Lower lobe of right lung (tissue), 2 donors: ENCODE measurements at regions not wholly inside any gene's neighbourhood (a gene's known extent, or its start where the extent isn't known, plus 50 kb on each side); places are given as distances from the start of the nearest gene placed in this dataset.
A peak's percentile ranks its signal among the peaks of the same experiment; 100 is the strongest.

Source experiments
- ATAC-seq, 2 donors: fragments of 200-7000 bp; cut with Tn5 transposase; one replicate each; pipeline ENCODE4 v1.9.1; 2020 to 2022; ENCODE audit warnings: mild to moderate bottlenecking in 2 of 2, moderate library complexity in 2 of 2
- DNase-seq: peaks from one replicate; pipeline ENCODE4 v3.0.0-alpha.2; 2020
- H3K27ac ChIP-seq: fragments of 200-600 bp; one replicate; pipeline ENCODE4 v1.8.0; 2022
- H3K27me3 ChIP-seq: fragments of 200-600 bp; one replicate; pipeline ENCODE4 v1.8.0; 2022; ENCODE audit warnings: low read depth
- H3K36me3 ChIP-seq: fragments of 200-600 bp; one replicate; pipeline ENCODE4 v1.8.0; 2022; ENCODE audit warnings: mild to moderate bottlenecking
- H3K4me1 ChIP-seq: fragments of 200-600 bp; one replicate; pipeline ENCODE4 v1.8.0; 2022
- H3K4me3 ChIP-seq: fragments of 200-600 bp; one replicate; pipeline ENCODE4 v1.8.0; 2022; ENCODE audit warnings: mild to moderate bottlenecking
- H3K9me3 ChIP-seq: fragments of 200-600 bp; one replicate; pipeline ENCODE4 v1.8.0; 2022
- CTCF ChIP-seq: fragments of 200-600 bp; IDR thresholded peaks from one replicate; pipeline ENCODE4 v1.8.0; 2022; ENCODE audit warnings: antibody characterized with exemption, mild to moderate bottlenecking
- intact Hi-C: fragments of 100-400 bp; cut with DNase I; formaldehyde crosslinking; loops from one replicate; pipeline ENCODE4 v1.11.0; 2022
- donor health status: DM: no; HTN: yes; CAD: no; lungs with severe emphysema.

- H3K9me3 ChIP-seq, result no peaks in the 10 kb centered on the region
- H3K27ac ChIP-seq, result no peak overlapping the region
- H3K4me3 ChIP-seq, result no peak overlapping the region
- intact Hi-C loops, result no loop called here
- no peak for DNase-seq
- no peak for ATAC-seq
- H3K36me3 ChIP-seq, result no peaks in the 10 kb centered on the region
- TF ChIP-seq CTCF, result no peak
- no peaks in the 10 kb centered on the region for H3K4me1 ChIP-seq
- H3K27me3 ChIP-seq, result no peaks in the 10 kb centered on the region
Observed at GRCh38 chr17:15101175-15101574, 164.0 kb downstream of the PMP22 start.

- Histone ChIP-seq H3K36me3 (no peaks in the 10 kb centered on the region), H3K4me3 (no peak overlapping the region), H3K27me3 (no peaks in the 10 kb centered on the region), H3K9me3 (no peaks in the 10 kb centered on the region), H3K27ac (no peak overlapping the region), H3K4me1 (no peaks in the 10 kb centered on the region)
- intact Hi-C loops, result no loop called here
- no peak for TF ChIP-seq CTCF
- ATAC-seq, result no peak
- no peak for DNase-seq
Observed at GRCh38 chr17:15096511-15096910, 168.6 kb downstream of the PMP22 start.

GRCh38 chr17:15095935-15096334 is 169.2 kb downstream of the PMP22 start:
- Histone ChIP-seq H3K36me3 (no peaks in the 10 kb centered on the region), H3K27ac (no peak overlapping the region), H3K9me3 (no peaks in the 10 kb centered on the region), H3K4me3 (no peak overlapping the region), H3K4me1 (no peaks in the 10 kb centered on the region), H3K27me3 (no peaks in the 10 kb centered on the region)
- DNase-seq, result no peak
- intact Hi-C loops, result no loop called here
- no peak for ATAC-seq
- TF ChIP-seq CTCF, result no peak

- DNase-seq (no peak), ATAC-seq (peak; percentile 26 to 45)
- no peak overlapping the region for H3K4me3 ChIP-seq
- no peaks in the 10 kb centered on the region for H3K27me3 ChIP-seq
- TF ChIP-seq CTCF, result no peak
- intact Hi-C loops, result no loop called here
- H3K27ac ChIP-seq, result no peak overlapping the region
- H3K4me1 ChIP-seq, result no peaks in the 10 kb centered on the region
- no peaks in the 10 kb centered on the region for H3K9me3 ChIP-seq
- no peaks in the 10 kb centered on the region for H3K36me3 ChIP-seq
Observed at GRCh38 chr17:15092762-15093161, 172.4 kb downstream of the PMP22 start.

- no peak overlapping the region for H3K4me3 ChIP-seq
- H3K27ac ChIP-seq, result no peak overlapping the region
- TF ChIP-seq CTCF, result no peak
- no peaks in the 10 kb centered on the region for H3K27me3 ChIP-seq
- ATAC-seq (no peak), DNase-seq (no peak)
- intact Hi-C loops, result no loop called here
- H3K9me3 ChIP-seq, result no peaks in the 10 kb centered on the region
- H3K36me3 ChIP-seq, result no peaks in the 10 kb centered on the region
- H3K4me1 ChIP-seq, result no peaks in the 10 kb centered on the region
Observed at GRCh38 chr17:15092261-15092660, 172.9 kb downstream of the PMP22 start.

- no peaks in the 10 kb centered on the region for H3K9me3 ChIP-seq
- no peak for ATAC-seq
- H3K27me3 ChIP-seq, result no peaks in the 10 kb centered on the region
- H3K4me3 ChIP-seq, result no peak overlapping the region
- no peak overlapping the region for H3K27ac ChIP-seq
- H3K36me3 ChIP-seq, result no peaks in the 10 kb centered on the region
- TF ChIP-seq CTCF, result no peak
- no peaks in the 10 kb centered on the region for H3K4me1 ChIP-seq
- intact Hi-C loops, result no loop called here
- DNase-seq, result no peak
Observed at GRCh38 chr17:15091825-15092224, 173.3 kb downstream of the PMP22 start.
